Fibroblast of lung (primary cell): ENCODE measurements at regions not wholly inside any gene's neighbourhood (a gene's known extent, or its start where the extent isn't known, plus 50 kb on each side); places are given as distances from the start of the nearest gene placed in this dataset.

Experiments
- CTCF ChIP-seq, 2 donors: IDR thresholded peaks in 1 of 2; conservative IDR thresholded peaks in 1 of 2; 1 replicate in 1 of 2; 2 replicates in 1 of 2; pipeline ENCODE4 v1.5.1; 2011 to 2012; ENCODE audit warnings: low read length in 2 of 2, control low read depth in 1 of 2, inconsistent platforms in 1 of 2, low read depth in 1 of 2, mild to moderate bottlenecking in 1 of 2
- EZH2 ChIP-seq: IDR thresholded peaks from 2 replicates; pipeline ENCODE4 v1.5.1; 2012; ENCODE audit warnings: low read length, control low read depth, mild to moderate bottlenecking; ENCODE audit errors: missing control alignments

GRCh38 chr6:144379356-144379755 lies 94.2 kb downstream of the UTRN start:
- TF ChIP-seq CTCF (conservative IDR thresholded peaks at IDR 0.05 in 1 of 2, IDR thresholded peaks at IDR 0.05 in 1 of 2; ENCODE audit: low read depth in 1 of 2, low read length in 2 of 2), result no peak
- no peak for TF ChIP-seq EZH2
